HCT116 (cell line): ENCODE measurements at regions not wholly inside any gene's neighbourhood (a gene's known extent, or its start where the extent isn't known, plus 50 kb on each side); places are given as distances from the start of the nearest gene placed in this dataset.

ENCODE experiments used
- ATAC-seq: fragments of 200-7000 bp; cut with Tn5 transposase; 2 replicates; pipeline ENCODE4 v1.9.1; 2020; ENCODE audit warnings: mild to moderate bottlenecking, moderate library complexity
- BruUV-seq: library from RNA; stranded (reverse); fragments of 400-500 nt; replicated peaks from 2 replicates; lab custom pipeline; 2021; lab: Mats Ljungman, UMichigan
- CTCF ChIA-PET: fragments of 300-600 bp; sonication (Branson Sonifier 250); formaldehyde crosslinking; loops from one replicate; lab custom pipeline; 2021; ENCODE audit warnings: antibody characterized with exemption; lab: Charles Lee
- POLR2A ChIA-PET: fragments of 300-600, 350-600 bp; sonication (Branson Sonifier 250); formaldehyde crosslinking; loops from one replicate; lab custom pipeline; 2021; ENCODE audit warnings: antibody characterized with exemption; lab: Charles Lee
- RAD21 ChIA-PET, 2 experiments: fragments of 300-600 bp; sonication (Branson Sonifier 250); formaldehyde crosslinking; loops; one replicate each; lab custom pipeline; 2023; ENCODE audit warnings: low total read pairs in 2 of 2; ENCODE audit not compliant: uncharacterized antibody in 2 of 2, unreplicated experiment in 2 of 2, low non-redundant PET in 1 of 2; lab: Charles Lee
- DNase-seq: peaks from one replicate; pipeline ENCODE4 v3.0.0-alpha.2; 2010; ENCODE audit warnings: low read depth, low spot score
- H2AFZ ChIP-seq: fragments of 200-600 bp; shearing (Covaris generic), sonication (generic); 2 replicates; pipeline ENCODE4 v1.6.1; 2017; ENCODE audit warnings: low read depth, mixed run types, mixed read lengths, antibody characterized with exemption, low read length; ENCODE audit not compliant: poor library complexity, severe bottlenecking
- H3K27ac ChIP-seq: 2 replicates; pipeline ENCODE4 v1.5.1; 2012; ENCODE audit warnings: low read depth, low read length
- H3K27me3 ChIP-seq: fragments of 200-600 bp; sonication (generic); 2 replicates; pipeline ENCODE4 v1.6.1; 2016; ENCODE audit warnings: mixed run types, low read length, mixed read lengths; ENCODE audit not compliant: insufficient read depth
- H3K36me3 ChIP-seq, 2 experiments: fragments of 200-500 bp in 1 of 2; fragments of 200-600 bp in 1 of 2; sonication (Bioruptor generic) in 1 of 2; sonication (generic) in 1 of 2; 2 replicates each; pipeline versions ENCODE4 v1.5.1 to v1.6.1; 2014 to 2016; ENCODE audit warnings: low read length in 2 of 2, inconsistent platforms in 1 of 2, mixed read lengths in 1 of 2, mixed run types in 1 of 2; ENCODE audit not compliant: insufficient read depth in 2 of 2, control insufficient read depth in 1 of 2
- H3K4me1 ChIP-seq, 2 experiments: fragments of 200-600 bp in 1 of 2; sonication (generic) in 1 of 2; 2 replicates each; pipeline versions ENCODE4 v1.5.1 to v1.6.1; 2012 to 2017; ENCODE audit warnings: low read length in 2 of 2, inconsistent platforms in 1 of 2, mild to moderate bottlenecking in 1 of 2, mixed read lengths in 1 of 2, mixed run types in 1 of 2, moderate library complexity in 1 of 2; ENCODE audit not compliant: insufficient read depth in 2 of 2, control insufficient read depth in 1 of 2
- H3K4me2 ChIP-seq: fragments of 200-600 bp; sonication (generic); 2 replicates; pipeline ENCODE4 v1.6.1; 2017; ENCODE audit warnings: mixed run types, low read length, mixed read lengths
- H3K4me3 ChIP-seq, 2 experiments: fragments of 200-600 bp in 1 of 2; sonication (generic) in 1 of 2; replicated peaks in 1 of 2; 2 replicates each; pipeline ENCODE4 v1.5.1; 2011 to 2016; ENCODE audit warnings: low read length in 2 of 2, control low read depth in 1 of 2, low read depth in 1 of 2, mild to moderate bottlenecking in 1 of 2, mixed read lengths in 1 of 2, mixed run types in 1 of 2
- H3K79me2 ChIP-seq: fragments of 200-600 bp; sonication (generic); 2 replicates; pipeline ENCODE4 v1.6.1; 2017; ENCODE audit warnings: mild to moderate bottlenecking, mixed run types, low read length, moderate library complexity, mixed read lengths; ENCODE audit not compliant: insufficient read depth
- H3K9ac ChIP-seq: fragments of 200-600 bp; sonication (generic); 2 replicates; pipeline ENCODE4 v1.6.1; 2016; ENCODE audit warnings: low read length, mixed read lengths
- H3K9me2 ChIP-seq: fragments of 200-600 bp; sonication (generic), shearing (Covaris generic); 2 replicates; pipeline ENCODE4 v1.6.1; 2017; ENCODE audit warnings: mixed run types, mild to moderate bottlenecking, moderate library complexity; ENCODE audit not compliant: insufficient read depth
- H3K9me3 ChIP-seq, 2 experiments: fragments of 200-500 bp in 1 of 2; fragments of 200-600 bp in 1 of 2; sonication (Bioruptor generic) in 1 of 2; sonication (generic) in 1 of 2; 2 replicates each; pipeline ENCODE4 v1.6.1; 2014 to 2017; ENCODE audit warnings: low read length in 2 of 2, mixed read lengths in 2 of 2, inconsistent platforms in 1 of 2, low read depth in 1 of 2, mild to moderate bottlenecking in 1 of 2, mixed run types in 1 of 2, moderate library complexity in 1 of 2; ENCODE audit not compliant: control insufficient read depth in 1 of 2, insufficient read depth in 1 of 2
- H4K20me1 ChIP-seq: fragments of 200-600 bp; sonication (generic), shearing (Covaris generic); 2 replicates; pipeline ENCODE4 v1.6.1; 2017; ENCODE audit warnings: mixed run types, mild to moderate bottlenecking, moderate library complexity; ENCODE audit not compliant: insufficient read depth
- CBX3 ChIP-seq: IDR thresholded peaks from 2 replicates; pipeline ENCODE4 v1.6.1; 2012; ENCODE audit warnings: low read depth
- CTCF ChIP-seq, 3 experiments: fragments of 200-600 bp in 1 of 3; sonication (generic) in 1 of 3; IDR thresholded peaks in 2 of 3; conservative IDR thresholded peaks in 1 of 3; 2 replicates each; pipeline ENCODE4 v1.5.1; 2012 to 2017; ENCODE audit warnings: low read depth in 2 of 3, low read length in 2 of 3, antibody characterized with exemption in 1 of 3, borderline replicate concordance in 1 of 3, control low read depth in 1 of 3, mild to moderate bottlenecking in 1 of 3, mixed read lengths in 1 of 3, mixed run types in 1 of 3, moderate library complexity in 1 of 3; ENCODE audit not compliant: insufficient read depth in 1 of 3
- EGR1 ChIP-seq: IDR thresholded peaks from 2 replicates; pipeline ENCODE4 v1.6.1; 2012; ENCODE audit warnings: low read depth
- ELF1 ChIP-seq: IDR thresholded peaks from 2 replicates; pipeline ENCODE4 v1.6.1; 2012; ENCODE audit warnings: low read depth, borderline replicate concordance
- EZH2phosphoT487 ChIP-seq: fragments of 200-600 bp; IDR thresholded peaks from 2 replicates; pipeline ENCODE4 v1.6.1; 2018; ENCODE audit warnings: antibody characterized with exemption, borderline replicate concordance
- FOSL1 ChIP-seq: IDR thresholded peaks from 2 replicates; pipeline ENCODE4 v1.6.1; 2012; ENCODE audit warnings: low read depth
- JUND ChIP-seq: IDR thresholded peaks from 2 replicates; pipeline ENCODE4 v1.6.1; 2012
- RAD21 ChIP-seq: IDR thresholded peaks from 2 replicates; pipeline ENCODE4 v1.6.1; 2012; ENCODE audit warnings: low read depth, mild to moderate bottlenecking
- SP1 ChIP-seq: IDR thresholded peaks from 2 replicates; pipeline ENCODE4 v1.6.1; 2012; ENCODE audit warnings: low read depth
- SRF ChIP-seq: IDR thresholded peaks from 2 replicates; pipeline ENCODE4 v1.6.1; 2012; ENCODE audit warnings: low read depth
- YY1 ChIP-seq: IDR thresholded peaks from 2 replicates; pipeline ENCODE4 v1.6.1; 2011; ENCODE audit warnings: low read length, low read depth, moderate library complexity, mild to moderate bottlenecking; ENCODE audit not compliant: insufficient replicate concordance; ENCODE audit errors: extremely low read depth
- intact Hi-C: fragments of 100-400 bp; cut with micrococcal nuclease; formaldehyde crosslinking; loops from 2 replicates; pipeline ENCODE4 v1.10.0; 2022

GRCh38 chr9:81410201-81410600 lies 279.1 kb downstream of the TLE1 start:
- Histone ChIP-seq H3K27me3 (no peaks in the 10 kb centered on the region), H3K9me3 (no peaks in the 10 kb centered on the region), H3K79me2 (no peaks in the 10 kb centered on the region), H3K4me1 (peaks cover 3 to 14% of the 10 kb centered on the region in 2 experiments; a peak in 2 of 4 replicates), H3K4me3 (0 out of 4 replicates have a peak overlapping the region, but pooled peaks of 1 of the 2 experiments have one; percentile 4), H4K20me1 (no peaks in the 10 kb centered on the region), H3K36me3 (no peaks in the 10 kb centered on the region), H3K4me2 (peak overlapping the region; percentile 51), H2AFZ (no peak overlapping the region), H3K27ac (no peak overlapping the region), H3K9ac (no peak overlapping the region), H3K9me2 (no peaks in the 10 kb centered on the region)
- ATAC-seq = peak; percentile 49
- peak; percentile 12 for DNase-seq
- ChIA-PET POLR2A (no interaction called here), RAD21 (no interaction called here), CTCF (interaction anchor here (1.1 kb wide), 1 partner anchor 113 kb away, joined by 3 read pairs; no protein-coding TSS in a partner anchor)
- TF ChIP-seq SP1 (no peak), FOSL1 (peak; percentile 35; the same call in 1 of the 2 replicates), YY1 (no peak), JUND (no peak)
- intact Hi-C loops = no loop called here
- BruUV-seq = no TSS peak

- H2AFZ ChIP-seq = no peak overlapping the region
- H4K20me1 ChIP-seq = no peaks in the 10 kb centered on the region
- DNase-seq (no peak), ATAC-seq (no peak)
- CTCF ChIA-PET = no interaction called here
- RAD21 ChIA-PET = no interaction called here
- no peak overlapping the region for H3K9ac ChIP-seq
- H3K27me3 ChIP-seq = no peaks in the 10 kb centered on the region
- H3K4me2 ChIP-seq = no peak overlapping the region
- H3K9me3 ChIP-seq = no peaks in the 10 kb centered on the region
- intact Hi-C loops = no loop called here
- H3K27ac ChIP-seq = no peak overlapping the region
- no peaks in the 10 kb centered on the region for H3K79me2 ChIP-seq
- TF ChIP-seq FOSL1 (no peak), CTCF (IDR thresholded peaks at IDR 0.05 in 2 of 3, conservative IDR thresholded peaks at IDR 0.05 in 1 of 3; ENCODE audit: borderline replicate concordance in 1 of 3, insufficient read depth in 1 of 3, low read depth in 2 of 3, low read length in 2 of 3) (no peak), EZH2phosphoT487 (no peak), SRF (no peak), CBX3 (no peak), ELF1 (no peak), RAD21 (no peak), EGR1 (no peak)
- TF ChIP-seq, all 23 proteins: peak for 0
- BruUV-seq = no TSS peak
- Histone ChIP-seq H3K36me3 (no peaks in the 10 kb centered on the region), H3K9me2 (no peaks in the 10 kb centered on the region), H3K4me1 (peaks cover 3 to 14% of the 10 kb centered on the region in 2 experiments; a peak in 2 of 4 replicates), H3K4me3 (no peak overlapping the region)
- POLR2A ChIA-PET = no interaction called here
Measured at GRCh38 chr9:81408951-81409350, 280.4 kb downstream of the TLE1 start.
